H1 (cell line): ENCODE measurements at regions not wholly inside any gene's neighbourhood (a gene's known extent, or its start where the extent isn't known, plus 50 kb on each side); places are given as distances from the start of the nearest gene placed in this dataset.

Experiments used
- CTCF ChIA-PET: fragments of 300-600 bp; sonication (Branson Sonifier 250); formaldehyde crosslinking; loops from one replicate; lab custom pipeline; 2021; ENCODE audit not compliant: partially characterized antibody; lab: Charles Lee
- POLR2A ChIA-PET: fragments of 300-600 bp; sonication (Branson Sonifier 250); formaldehyde crosslinking; loops from one replicate; lab custom pipeline; 2021; ENCODE audit warnings: inconsistent platforms; ENCODE audit not compliant: partially characterized antibody; lab: Charles Lee
- DNase-seq, 2 experiments: peaks; one replicate each; pipeline versions ENCODE4 v3.0.0 to v3.0.0-alpha.2; 2010 to 2022; ENCODE audit warnings: low spot score in 2 of 2, low read depth in 1 of 2, mixed read lengths in 1 of 2
- FAIRE-seq: peaks from 2 replicates; lab custom pipeline; 2011; peaks lifted over from hg19 to GRCh38; lab: Jason Lieb, UNC
- H2AFZ ChIP-seq: 2 replicates; pipeline ENCODE4 v1.8.1; 2012; ENCODE audit warnings: low read length, inconsistent platforms
- H2AK5ac ChIP-seq: 2 replicates; pipeline ENCODE4 v1.6.1; 2013; ENCODE audit warnings: low read depth, low read length
- H2BK120ac ChIP-seq: replicated peaks from 2 replicates; pipeline ENCODE3; 2013; ENCODE audit warnings: low read depth, low read length, inconsistent platforms
- H2BK12ac ChIP-seq: 2 replicates; pipeline ENCODE4 v1.6.1; 2013; ENCODE audit warnings: low read depth, low read length
- H2BK15ac ChIP-seq: 2 replicates; pipeline ENCODE4 v1.6.1; 2013; ENCODE audit warnings: low read length
- H2BK20ac ChIP-seq: 2 replicates; pipeline ENCODE4 v1.6.1; 2013; ENCODE audit warnings: low read length
- H2BK5ac ChIP-seq: 2 replicates; pipeline ENCODE4 v1.6.1; 2013; ENCODE audit warnings: low read depth, low read length
- H3K14ac ChIP-seq: 2 replicates; pipeline ENCODE4 v1.6.1; 2013; ENCODE audit warnings: inconsistent platforms; ENCODE audit not compliant: insufficient read length
- H3K18ac ChIP-seq: 2 replicates; pipeline ENCODE4 v1.6.1; 2013; ENCODE audit warnings: low read length; ENCODE audit errors: extremely low read depth
- H3K23ac ChIP-seq: 2 replicates; pipeline ENCODE4 v1.6.1; 2013; ENCODE audit warnings: inconsistent platforms; ENCODE audit not compliant: insufficient read length
- H3K23me2 ChIP-seq: 2 replicates; pipeline ENCODE4 v1.6.1; 2013; ENCODE audit warnings: low read depth, low read length
- H3K27ac ChIP-seq: 2 replicates; pipeline ENCODE4 v1.6.1; 2011; ENCODE audit warnings: low read depth, low read length, inconsistent platforms
- H3K27me3 ChIP-seq, 4 experiments: replicated peaks in 1 of 4; 1 replicate in 1 of 4; 2 replicates in 3 of 4; pipeline versions ENCODE4 v1.6.1 to v1.8.1; 2011 to 2013; ENCODE audit warnings: low read length in 3 of 4, mild to moderate bottlenecking in 3 of 4, inconsistent platforms in 2 of 4, mixed read lengths in 2 of 4, moderate library complexity in 1 of 4; ENCODE audit not compliant: control insufficient read depth in 3 of 4, insufficient read depth in 3 of 4; ENCODE audit errors: extremely low read depth in 1 of 4
- H3K36me3 ChIP-seq, 4 experiments: 2 replicates each; pipeline versions ENCODE4 v1.6.1 to v1.8.1; 2011 to 2013; ENCODE audit warnings: mild to moderate bottlenecking in 4 of 4, low read length in 3 of 4, moderate library complexity in 2 of 4, control low read depth in 1 of 4, inconsistent platforms in 1 of 4; ENCODE audit not compliant: insufficient read depth in 4 of 4, control insufficient read depth in 2 of 4
- H3K4ac ChIP-seq: replicated peaks from 2 replicates; pipeline ENCODE3; 2013; ENCODE audit warnings: low read length, low read depth, mixed read lengths, inconsistent platforms; ENCODE audit not compliant: insufficient read length
- H3K4me1 ChIP-seq, 4 experiments: replicated peaks in 1 of 4; 1 replicate in 1 of 4; 2 replicates in 3 of 4; pipeline versions ENCODE4 v1.6.1 to v1.8.1; 2011 to 2013; ENCODE audit warnings: low read length in 3 of 4, inconsistent platforms in 2 of 4, mixed read lengths in 1 of 4; ENCODE audit not compliant: insufficient read depth in 4 of 4, control insufficient read depth in 3 of 4
- H3K4me2 ChIP-seq, 2 experiments: 2 replicates each; pipeline versions ENCODE4 v1.6.1 to v1.8.1; 2011 to 2013; ENCODE audit warnings: low read depth in 2 of 2, low read length in 2 of 2, control low read depth in 1 of 2, inconsistent platforms in 1 of 2, mild to moderate bottlenecking in 1 of 2; ENCODE audit not compliant: insufficient read depth in 1 of 2
- H3K4me3 ChIP-seq, 4 experiments: fragments of 200-600, 300-600 bp in 1 of 4; sonication (generic), shearing (Covaris generic), sonication (Bioruptor Twin) in 1 of 4; 2 replicates each; pipeline versions ENCODE4 v1.5.1 to v1.8.1; 2011 to 2016; ENCODE audit warnings: low read length in 4 of 4, low read depth in 3 of 4, control low read depth in 2 of 4, inconsistent platforms in 2 of 4, mild to moderate bottlenecking in 2 of 4, mixed read lengths in 1 of 4, moderate library complexity in 1 of 4; ENCODE audit not compliant: insufficient read depth in 2 of 4; ENCODE audit errors: extremely low read depth in 1 of 4
- H3K56ac ChIP-seq: replicated peaks from 2 replicates; pipeline ENCODE3; 2013; ENCODE audit warnings: low read depth, mild to moderate bottlenecking, mixed read lengths, low read length, inconsistent platforms; ENCODE audit not compliant: insufficient read length
- H3K79me1 ChIP-seq: 2 replicates; pipeline ENCODE4 v1.6.1; 2013; ENCODE audit warnings: low read depth, low read length, control low read depth
- H3K79me2 ChIP-seq, 2 experiments: 2 replicates each; pipeline versions ENCODE4 v1.6.1 to v1.8.1; 2012 to 2013; ENCODE audit warnings: low read length in 2 of 2, mild to moderate bottlenecking in 2 of 2, inconsistent platforms in 1 of 2; ENCODE audit not compliant: insufficient read depth in 2 of 2, control insufficient read depth in 1 of 2
- H3K9ac ChIP-seq, 4 experiments: replicated peaks in 1 of 4; 1 replicate in 1 of 4; 2 replicates in 3 of 4; pipeline versions ENCODE4 v1.6.1 to v1.8.1; 2011 to 2013; ENCODE audit warnings: low read depth in 3 of 4, low read length in 3 of 4, control low read depth in 2 of 4, mild to moderate bottlenecking in 2 of 4, moderate library complexity in 2 of 4, inconsistent platforms in 1 of 4; ENCODE audit errors: extremely low read depth in 1 of 4
- H3K9me3 ChIP-seq, 2 experiments: 2 replicates each; pipeline versions ENCODE4 v1.6.1 to v1.8.1; 2012 to 2013; ENCODE audit warnings: mild to moderate bottlenecking in 2 of 2, moderate library complexity in 2 of 2, control low read depth in 1 of 2, inconsistent platforms in 1 of 2, low read depth in 1 of 2, low read length in 1 of 2, mixed read lengths in 1 of 2; ENCODE audit not compliant: insufficient read depth in 2 of 2
- H4K20me1 ChIP-seq, 2 experiments: replicated peaks in 1 of 2; 2 replicates each; pipeline versions ENCODE3 to v1.8.1; 2011 to 2013; ENCODE audit warnings: inconsistent platforms in 2 of 2, low read length in 2 of 2, mild to moderate bottlenecking in 1 of 2; ENCODE audit not compliant: insufficient read depth in 2 of 2, control insufficient read depth in 1 of 2
- H4K5ac ChIP-seq: 2 replicates; pipeline ENCODE4 v1.6.1; 2013; ENCODE audit warnings: low read length, low read depth, mixed read lengths, inconsistent platforms; ENCODE audit not compliant: insufficient read length
- H4K8ac ChIP-seq: 2 replicates; pipeline ENCODE4 v1.8.0; 2013; ENCODE audit warnings: mild to moderate bottlenecking, moderate library complexity, low read length, inconsistent platforms; ENCODE audit not compliant: insufficient read depth; ENCODE audit errors: extremely low read depth
- H4K91ac ChIP-seq: replicated peaks from 2 replicates; pipeline ENCODE3; 2013; ENCODE audit warnings: low read length, mixed read lengths, inconsistent platforms; ENCODE audit not compliant: insufficient read length
- CREB1 ChIP-seq: IDR thresholded peaks from 2 replicates; pipeline ENCODE4 v1.6.1; 2012; ENCODE audit warnings: inconsistent platforms
- HDAC2 ChIP-seq, 2 experiments: fragments of 300-600 bp in 1 of 2; sonication (generic) in 1 of 2; IDR thresholded peaks; 2 replicates each; pipeline ENCODE4 v1.6.1; 2011 to 2012; ENCODE audit warnings: low read depth in 2 of 2, low read length in 2 of 2, mild to moderate bottlenecking in 2 of 2, moderate library complexity in 2 of 2, borderline replicate concordance in 1 of 2, inconsistent platforms in 1 of 2
- KDM4A ChIP-seq: IDR thresholded peaks from one replicate; pipeline ENCODE4 v1.7.1; 2012; ENCODE audit warnings: low read depth, mild to moderate bottlenecking, moderate library complexity, low read length, inconsistent platforms; ENCODE audit not compliant: severe bottlenecking
- NRF1 ChIP-seq: IDR thresholded peaks from 2 replicates; pipeline ENCODE4 v1.6.1; 2011; ENCODE audit warnings: mild to moderate bottlenecking, low read depth, low read length, improper control_type of control experiment
- POLR2AphosphoS5 ChIP-seq: IDR thresholded peaks from 2 replicates; pipeline ENCODE4 v1.6.1; 2011; ENCODE audit warnings: low read depth, low read length
- SRF ChIP-seq: IDR thresholded peaks from 2 replicates; pipeline ENCODE4 v1.6.1; 2011; ENCODE audit warnings: mild to moderate bottlenecking, low read depth, low read length, moderate library complexity
- SUZ12 ChIP-seq: fragments of 200-600 bp; sonication (generic); IDR thresholded peaks from 2 replicates; pipeline ENCODE4 v1.6.1; 2012; ENCODE audit warnings: mild to moderate bottlenecking, inconsistent platforms, low read length, moderate library complexity, mixed read lengths
- TCF12 ChIP-seq: IDR thresholded peaks from 2 replicates; pipeline ENCODE4 v1.6.1; 2011; ENCODE audit warnings: low read depth, mild to moderate bottlenecking, low read length
- WGBS, 2 experiments: shearing (Covaris generic) in 1 of 2; methylation state at CpG; one replicate each; pipeline versions ENCODE4 v1.1.6 to v1.1.7; 2013 to 2015; ENCODE audit warnings: low lambda C conversion rate in 2 of 2, mixed read lengths in 2 of 2, inconsistent platforms in 1 of 2, low coverage in 1 of 2, missing lambda C conversion rate in 1 of 2; ENCODE audit not compliant: insufficient replicate concordance in 2 of 2, insufficient coverage in 1 of 2, insufficient read length in 1 of 2; ENCODE audit errors: extremely low coverage in 1 of 2, missing lambda C conversion rate in 1 of 2; 5-methylcytosine and 5-hydroxymethylcytosine counted together
- TF ChIP-seq, protein P1 (sequence below), 3 experiments: IDR thresholded peaks; 1 replicate in 2 of 3; 2 replicates in 1 of 3; pipeline versions ENCODE4 v1.5.1 to v1.6.1; 2011; ENCODE audit warnings: low read length in 3 of 3, mild to moderate bottlenecking in 3 of 3, inconsistent platforms in 2 of 3, low read depth in 1 of 3, moderate library complexity in 1 of 3; ENCODE audit not compliant: insufficient read depth in 1 of 3; ENCODE audit errors: control extremely low read depth in 1 of 3
- TF ChIP-seq, protein P2 (sequence below): IDR thresholded peaks from 2 replicates; pipeline ENCODE4 v1.6.1; 2012; ENCODE audit warnings: inconsistent platforms
- TF ChIP-seq, protein P3 (sequence below): IDR thresholded peaks from 2 replicates; pipeline ENCODE4 v1.6.1; 2011; ENCODE audit warnings: low read depth, mild to moderate bottlenecking, low read length; ENCODE audit not compliant: insufficient read depth

DNA sequence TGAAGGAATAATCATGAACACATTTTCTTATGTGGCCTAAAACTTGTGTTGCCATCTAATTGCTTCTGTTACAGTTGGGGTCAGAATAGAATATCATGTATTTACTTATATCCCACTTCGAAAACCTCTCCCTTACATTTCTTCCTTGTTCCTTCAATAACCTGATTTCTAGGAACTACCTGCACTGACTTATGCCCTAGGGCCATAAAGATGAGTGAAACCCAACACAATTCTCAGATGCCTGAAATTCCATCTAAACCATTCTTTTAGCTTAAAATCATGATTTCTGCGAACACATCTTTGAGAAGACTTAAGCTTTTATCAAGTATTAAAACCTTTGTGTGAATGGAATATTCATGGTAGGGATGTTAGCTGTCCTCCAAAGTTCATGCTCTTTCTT, 142.7 kb downstream of the SNAPC1 start:
- FAIRE-seq (no peak), DNase-seq (no peak)
- WGBS, 2 experiments, result 94 to 100% methylated on average over 1 to 2 of the region's 2 CpGs
- H3K56ac ChIP-seq, result no peak overlapping the region
- no peak overlapping the region for H2BK20ac ChIP-seq
- no peak overlapping the region for H4K5ac ChIP-seq
- CTCF ChIA-PET, result interaction anchor here (0.6 to 1.6 kb wide), 3 partner anchors 12 to 1068 kb away, joined by 3 to 7 read pairs (median 5); no protein-coding TSS in a partner anchor
- no peaks in the 10 kb centered on the region for H3K23me2 ChIP-seq
- no peak overlapping the region for H2AFZ ChIP-seq
- H4K91ac ChIP-seq, result no peak overlapping the region
- no peak overlapping the region for H2BK5ac ChIP-seq
- H3K79me1 ChIP-seq, result no peaks in the 10 kb centered on the region
- no peak for TF ChIP-seq NRF1
- TF ChIP-seq HDAC2 (IDR thresholded peaks at IDR 0.05; ENCODE audit: borderline replicate concordance in 1 of 2, low read depth in 2 of 2, low read length in 2 of 2), result no peak
- TF ChIP-seq, protein P1, sequence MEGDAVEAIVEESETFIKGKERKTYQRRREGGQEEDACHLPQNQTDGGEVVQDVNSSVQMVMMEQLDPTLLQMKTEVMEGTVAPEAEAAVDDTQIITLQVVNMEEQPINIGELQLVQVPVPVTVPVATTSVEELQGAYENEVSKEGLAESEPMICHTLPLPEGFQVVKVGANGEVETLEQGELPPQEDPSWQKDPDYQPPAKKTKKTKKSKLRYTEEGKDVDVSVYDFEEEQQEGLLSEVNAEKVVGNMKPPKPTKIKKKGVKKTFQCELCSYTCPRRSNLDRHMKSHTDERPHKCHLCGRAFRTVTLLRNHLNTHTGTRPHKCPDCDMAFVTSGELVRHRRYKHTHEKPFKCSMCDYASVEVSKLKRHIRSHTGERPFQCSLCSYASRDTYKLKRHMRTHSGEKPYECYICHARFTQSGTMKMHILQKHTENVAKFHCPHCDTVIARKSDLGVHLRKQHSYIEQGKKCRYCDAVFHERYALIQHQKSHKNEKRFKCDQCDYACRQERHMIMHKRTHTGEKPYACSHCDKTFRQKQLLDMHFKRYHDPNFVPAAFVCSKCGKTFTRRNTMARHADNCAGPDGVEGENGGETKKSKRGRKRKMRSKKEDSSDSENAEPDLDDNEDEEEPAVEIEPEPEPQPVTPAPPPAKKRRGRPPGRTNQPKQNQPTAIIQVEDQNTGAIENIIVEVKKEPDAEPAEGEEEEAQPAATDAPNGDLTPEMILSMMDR (IDR thresholded peaks at IDR 0.05; ENCODE audit: control extremely low read depth in 1 of 3, insufficient read depth in 1 of 3, low read depth in 1 of 3, low read length in 3 of 3), result no peak
- TF ChIP-seq, protein P2, sequence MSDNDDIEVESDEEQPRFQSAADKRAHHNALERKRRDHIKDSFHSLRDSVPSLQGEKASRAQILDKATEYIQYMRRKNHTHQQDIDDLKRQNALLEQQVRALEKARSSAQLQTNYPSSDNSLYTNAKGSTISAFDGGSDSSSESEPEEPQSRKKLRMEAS, result no peak
- TF ChIP-seq KDM4A, result no peak
- no peak for TF ChIP-seq SRF
- TF ChIP-seq, protein P3, sequence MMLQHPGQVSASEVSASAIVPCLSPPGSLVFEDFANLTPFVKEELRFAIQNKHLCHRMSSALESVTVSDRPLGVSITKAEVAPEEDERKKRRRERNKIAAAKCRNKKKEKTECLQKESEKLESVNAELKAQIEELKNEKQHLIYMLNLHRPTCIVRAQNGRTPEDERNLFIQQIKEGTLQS, result no peak
- TF ChIP-seq SUZ12, result no peak
- no peak for TF ChIP-seq POLR2AphosphoS5
- TF ChIP-seq CREB1, result no peak
- TF ChIP-seq TCF12, result no peak
- TF ChIP-seq, all 59 proteins: peak for 0
- Histone ChIP-seq H3K9ac (no peak overlapping the region), H3K27ac (no peak overlapping the region), H3K23ac (no peak overlapping the region), H4K8ac (no peak overlapping the region), H3K4me3 (no peak overlapping the region), H3K4ac (no peak overlapping the region), H3K18ac (no peak overlapping the region), H3K4me2 (no peak overlapping the region), H2AK5ac (no peak overlapping the region), H3K79me2 (no peaks in the 10 kb centered on the region), H3K36me3 (no peaks in the 10 kb centered on the region), H2BK12ac (no peak overlapping the region), H3K27me3 (no peaks in the 10 kb centered on the region), H3K9me3 (no peaks in the 10 kb centered on the region), H2BK120ac (no peak overlapping the region), H3K4me1 (peaks cover 0 to 5% (median 0%) of the 10 kb centered on the region in 4 experiments; a peak in 1 of 7 replicates), H2BK15ac (no peak overlapping the region), H4K20me1 (no peaks in the 10 kb centered on the region), H3K14ac (no peak overlapping the region)
- POLR2A ChIA-PET, result no interaction called here
